HCT116 (cell line): ENCODE measurements at regions not wholly inside any gene's neighbourhood (a gene's known extent, or its start where the extent isn't known, plus 50 kb on each side); places are given as distances from the start of the nearest gene placed in this dataset.

Experiments
- ATAC-seq: fragments of 200-7000 bp; cut with Tn5 transposase; 2 replicates; pipeline ENCODE4 v1.9.1; 2020; ENCODE audit warnings: mild to moderate bottlenecking, moderate library complexity
- BruUV-seq: library from RNA; stranded (reverse); fragments of 400-500 nt; replicated peaks from 2 replicates; lab custom pipeline; 2021; lab: Mats Ljungman, UMichigan
- CTCF ChIA-PET: fragments of 300-600 bp; sonication (Branson Sonifier 250); formaldehyde crosslinking; loops from one replicate; lab custom pipeline; 2021; ENCODE audit warnings: antibody characterized with exemption; lab: Charles Lee
- POLR2A ChIA-PET: fragments of 300-600, 350-600 bp; sonication (Branson Sonifier 250); formaldehyde crosslinking; loops from one replicate; lab custom pipeline; 2021; ENCODE audit warnings: antibody characterized with exemption; lab: Charles Lee
- RAD21 ChIA-PET, 2 experiments: fragments of 300-600 bp; sonication (Branson Sonifier 250); formaldehyde crosslinking; loops; one replicate each; lab custom pipeline; 2023; ENCODE audit warnings: low total read pairs in 2 of 2; ENCODE audit not compliant: uncharacterized antibody in 2 of 2, unreplicated experiment in 2 of 2, low non-redundant PET in 1 of 2; lab: Charles Lee
- DNase-seq: peaks from one replicate; pipeline ENCODE4 v3.0.0-alpha.2; 2010; ENCODE audit warnings: low read depth, low spot score
- H2AFZ ChIP-seq: fragments of 200-600 bp; shearing (Covaris generic), sonication (generic); 2 replicates; pipeline ENCODE4 v1.6.1; 2017; ENCODE audit warnings: low read depth, mixed run types, mixed read lengths, antibody characterized with exemption, low read length; ENCODE audit not compliant: poor library complexity, severe bottlenecking
- H3K27ac ChIP-seq: 2 replicates; pipeline ENCODE4 v1.5.1; 2012; ENCODE audit warnings: low read depth, low read length
- H3K27me3 ChIP-seq: fragments of 200-600 bp; sonication (generic); 2 replicates; pipeline ENCODE4 v1.6.1; 2016; ENCODE audit warnings: mixed run types, low read length, mixed read lengths; ENCODE audit not compliant: insufficient read depth
- H3K36me3 ChIP-seq, 2 experiments: fragments of 200-500 bp in 1 of 2; fragments of 200-600 bp in 1 of 2; sonication (Bioruptor generic) in 1 of 2; sonication (generic) in 1 of 2; 2 replicates each; pipeline versions ENCODE4 v1.5.1 to v1.6.1; 2014 to 2016; ENCODE audit warnings: low read length in 2 of 2, inconsistent platforms in 1 of 2, mixed read lengths in 1 of 2, mixed run types in 1 of 2; ENCODE audit not compliant: insufficient read depth in 2 of 2, control insufficient read depth in 1 of 2
- H3K4me1 ChIP-seq, 2 experiments: fragments of 200-600 bp in 1 of 2; sonication (generic) in 1 of 2; 2 replicates each; pipeline versions ENCODE4 v1.5.1 to v1.6.1; 2012 to 2017; ENCODE audit warnings: low read length in 2 of 2, inconsistent platforms in 1 of 2, mild to moderate bottlenecking in 1 of 2, mixed read lengths in 1 of 2, mixed run types in 1 of 2, moderate library complexity in 1 of 2; ENCODE audit not compliant: insufficient read depth in 2 of 2, control insufficient read depth in 1 of 2
- H3K4me2 ChIP-seq: fragments of 200-600 bp; sonication (generic); 2 replicates; pipeline ENCODE4 v1.6.1; 2017; ENCODE audit warnings: mixed run types, low read length, mixed read lengths
- H3K4me3 ChIP-seq, 2 experiments: fragments of 200-600 bp in 1 of 2; sonication (generic) in 1 of 2; replicated peaks in 1 of 2; 2 replicates each; pipeline ENCODE4 v1.5.1; 2011 to 2016; ENCODE audit warnings: low read length in 2 of 2, control low read depth in 1 of 2, low read depth in 1 of 2, mild to moderate bottlenecking in 1 of 2, mixed read lengths in 1 of 2, mixed run types in 1 of 2
- H3K79me2 ChIP-seq: fragments of 200-600 bp; sonication (generic); 2 replicates; pipeline ENCODE4 v1.6.1; 2017; ENCODE audit warnings: mild to moderate bottlenecking, mixed run types, low read length, moderate library complexity, mixed read lengths; ENCODE audit not compliant: insufficient read depth
- H3K9ac ChIP-seq: fragments of 200-600 bp; sonication (generic); 2 replicates; pipeline ENCODE4 v1.6.1; 2016; ENCODE audit warnings: low read length, mixed read lengths
- H3K9me2 ChIP-seq: fragments of 200-600 bp; sonication (generic), shearing (Covaris generic); 2 replicates; pipeline ENCODE4 v1.6.1; 2017; ENCODE audit warnings: mixed run types, mild to moderate bottlenecking, moderate library complexity; ENCODE audit not compliant: insufficient read depth
- H3K9me3 ChIP-seq, 2 experiments: fragments of 200-500 bp in 1 of 2; fragments of 200-600 bp in 1 of 2; sonication (Bioruptor generic) in 1 of 2; sonication (generic) in 1 of 2; 2 replicates each; pipeline ENCODE4 v1.6.1; 2014 to 2017; ENCODE audit warnings: low read length in 2 of 2, mixed read lengths in 2 of 2, inconsistent platforms in 1 of 2, low read depth in 1 of 2, mild to moderate bottlenecking in 1 of 2, mixed run types in 1 of 2, moderate library complexity in 1 of 2; ENCODE audit not compliant: control insufficient read depth in 1 of 2, insufficient read depth in 1 of 2
- H4K20me1 ChIP-seq: fragments of 200-600 bp; sonication (generic), shearing (Covaris generic); 2 replicates; pipeline ENCODE4 v1.6.1; 2017; ENCODE audit warnings: mixed run types, mild to moderate bottlenecking, moderate library complexity; ENCODE audit not compliant: insufficient read depth
- CBX3 ChIP-seq: IDR thresholded peaks from 2 replicates; pipeline ENCODE4 v1.6.1; 2012; ENCODE audit warnings: low read depth
- CEBPB ChIP-seq: IDR thresholded peaks from 2 replicates; pipeline ENCODE4 v1.6.1; 2012; ENCODE audit warnings: low read depth
- EGR1 ChIP-seq: IDR thresholded peaks from 2 replicates; pipeline ENCODE4 v1.6.1; 2012; ENCODE audit warnings: low read depth
- ELF1 ChIP-seq: IDR thresholded peaks from 2 replicates; pipeline ENCODE4 v1.6.1; 2012; ENCODE audit warnings: low read depth, borderline replicate concordance
- EZH2 ChIP-seq: fragments of 200-600 bp; sonication (generic); IDR thresholded peaks from 2 replicates; pipeline ENCODE4 v1.6.1; 2017; ENCODE audit warnings: antibody characterized with exemption, mixed run types
- EZH2phosphoT487 ChIP-seq: fragments of 200-600 bp; IDR thresholded peaks from 2 replicates; pipeline ENCODE4 v1.6.1; 2018; ENCODE audit warnings: antibody characterized with exemption, borderline replicate concordance
- FOSL1 ChIP-seq: IDR thresholded peaks from 2 replicates; pipeline ENCODE4 v1.6.1; 2012; ENCODE audit warnings: low read depth
- JUND ChIP-seq: IDR thresholded peaks from 2 replicates; pipeline ENCODE4 v1.6.1; 2012
- POLR2A ChIP-seq: IDR thresholded peaks from 2 replicates; pipeline ENCODE4 v1.7.0; 2011; ENCODE audit warnings: borderline replicate concordance; ENCODE audit not compliant: insufficient read depth, insufficient read length; ENCODE audit errors: extremely low read depth
- POLR2AphosphoS5 ChIP-seq: IDR thresholded peaks from 2 replicates; pipeline ENCODE4 v1.6.1; 2011; ENCODE audit warnings: mild to moderate bottlenecking, low read depth, low read length, moderate library complexity
- RAD21 ChIP-seq: IDR thresholded peaks from 2 replicates; pipeline ENCODE4 v1.6.1; 2012; ENCODE audit warnings: low read depth, mild to moderate bottlenecking
- SP1 ChIP-seq: IDR thresholded peaks from 2 replicates; pipeline ENCODE4 v1.6.1; 2012; ENCODE audit warnings: low read depth
- SRF ChIP-seq: IDR thresholded peaks from 2 replicates; pipeline ENCODE4 v1.6.1; 2012; ENCODE audit warnings: low read depth
- TCF7L2 ChIP-seq: IDR thresholded peaks from 2 replicates; pipeline ENCODE4 v1.7.0; 2011; ENCODE audit warnings: borderline replicate concordance, inconsistent platforms; ENCODE audit not compliant: insufficient read depth, insufficient read length; ENCODE audit errors: extremely low read depth
- YY1 ChIP-seq: IDR thresholded peaks from 2 replicates; pipeline ENCODE4 v1.6.1; 2011; ENCODE audit warnings: low read length, low read depth, moderate library complexity, mild to moderate bottlenecking; ENCODE audit not compliant: insufficient replicate concordance; ENCODE audit errors: extremely low read depth
- ZFX ChIP-seq: fragments of 450-650 bp; IDR thresholded peaks from 2 replicates; pipeline ENCODE4 v1.6.1; 2017
- intact Hi-C: fragments of 100-400 bp; cut with micrococcal nuclease; formaldehyde crosslinking; loops from 2 replicates; pipeline ENCODE4 v1.10.0; 2022
- TF ChIP-seq, protein P1 (sequence below), 3 experiments: fragments of 200-600 bp in 1 of 3; sonication (generic) in 1 of 3; IDR thresholded peaks in 2 of 3; conservative IDR thresholded peaks in 1 of 3; 2 replicates each; pipeline ENCODE4 v1.5.1; 2012 to 2017; ENCODE audit warnings: low read depth in 2 of 3, low read length in 2 of 3, antibody characterized with exemption in 1 of 3, borderline replicate concordance in 1 of 3, control low read depth in 1 of 3, mild to moderate bottlenecking in 1 of 3, mixed read lengths in 1 of 3, mixed run types in 1 of 3, moderate library complexity in 1 of 3; ENCODE audit not compliant: insufficient read depth in 1 of 3

DNA sequence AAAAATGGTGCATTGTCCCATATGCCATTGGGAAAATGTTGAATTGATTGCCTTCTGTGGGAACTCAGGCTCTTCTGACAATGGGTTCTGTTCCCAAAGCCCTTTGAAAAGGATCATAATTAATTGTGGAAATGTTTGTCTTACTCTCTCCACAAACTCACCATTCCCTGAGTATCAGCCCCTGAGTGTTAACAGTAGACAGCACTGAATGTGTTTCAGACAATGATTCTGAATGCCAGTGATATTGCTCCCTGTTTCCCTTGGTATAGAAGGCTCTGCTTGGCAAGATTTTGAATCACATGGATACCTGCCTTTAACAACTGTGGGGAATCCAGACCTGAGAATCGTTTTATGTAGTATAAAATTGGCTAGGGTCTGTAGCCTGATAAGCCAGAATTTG lies 1096.8 kb downstream of the ADGRL2 start:
- Histone ChIP-seq H3K4me3 (no peak overlapping the region), H3K4me2 (no peak overlapping the region), H3K9ac (no peak overlapping the region), H3K79me2 (no peaks in the 10 kb centered on the region), H3K9me3 (0 out of 4 replicates have a peak, but pooled peaks cover 0 to 3% of the 10 kb centered on the region in 2 experiments), H3K9me2 (no peaks in the 10 kb centered on the region), H4K20me1 (no peaks in the 10 kb centered on the region), H3K27me3 (no peaks in the 10 kb centered on the region), H2AFZ (no peak overlapping the region), H3K36me3 (no peaks in the 10 kb centered on the region), H3K27ac (no peak overlapping the region), H3K4me1 (no peaks in the 10 kb centered on the region)
- intact Hi-C loops, result no loop called here
- CTCF ChIA-PET, result no interaction called here
- no peak for ATAC-seq
- no TSS peak for BruUV-seq
- RAD21 ChIA-PET, result no interaction called here
- TF ChIP-seq EZH2phosphoT487, result no peak
- TF ChIP-seq YY1, result no peak
- no peak for TF ChIP-seq ZFX
- no peak for TF ChIP-seq CEBPB
- TF ChIP-seq FOSL1, result no peak
- TF ChIP-seq SRF, result no peak
- TF ChIP-seq EZH2, result no peak
- TF ChIP-seq EGR1, result no peak
- TF ChIP-seq TCF7L2, result no peak
- TF ChIP-seq SP1, result no peak
- no peak for TF ChIP-seq POLR2A
- no peak for TF ChIP-seq RAD21
- no peak for TF ChIP-seq POLR2AphosphoS5
- POLR2A ChIA-PET, result no interaction called here
- DNase-seq, result no peak

DNA sequence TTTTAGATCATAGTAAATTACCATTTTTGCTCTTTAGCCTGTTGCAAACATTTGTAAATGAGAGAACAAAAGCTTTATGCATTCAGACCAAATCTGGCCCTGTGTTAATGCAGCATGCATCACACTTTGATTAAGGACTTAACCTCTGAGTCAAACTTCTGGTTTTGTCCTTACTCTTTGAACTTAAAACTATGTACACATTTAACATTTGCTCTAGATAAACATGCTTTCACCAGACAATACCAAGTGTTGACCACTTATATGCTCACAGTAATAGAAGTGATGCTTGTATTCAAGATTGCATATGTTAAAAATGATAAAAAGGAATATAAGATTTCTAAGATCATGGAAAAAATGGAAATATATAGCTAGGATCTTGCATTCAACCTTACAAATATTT lies 1095.3 kb downstream of the ADGRL2 start:
- DNase-seq, result no peak
- no peak overlapping the region for H2AFZ ChIP-seq
- no peak overlapping the region for H3K4me3 ChIP-seq
- H3K4me2 ChIP-seq, result no peak overlapping the region
- ChIA-PET POLR2A (no interaction called here), RAD21 (no interaction called here), CTCF (no interaction called here)
- H3K9me3 ChIP-seq, result 0 out of 4 replicates have a peak, but pooled peaks cover 0 to 3% of the 10 kb centered on the region in 2 experiments
- H4K20me1 ChIP-seq, result no peaks in the 10 kb centered on the region
- no peak for TF ChIP-seq EGR1
- TF ChIP-seq, protein P1, sequence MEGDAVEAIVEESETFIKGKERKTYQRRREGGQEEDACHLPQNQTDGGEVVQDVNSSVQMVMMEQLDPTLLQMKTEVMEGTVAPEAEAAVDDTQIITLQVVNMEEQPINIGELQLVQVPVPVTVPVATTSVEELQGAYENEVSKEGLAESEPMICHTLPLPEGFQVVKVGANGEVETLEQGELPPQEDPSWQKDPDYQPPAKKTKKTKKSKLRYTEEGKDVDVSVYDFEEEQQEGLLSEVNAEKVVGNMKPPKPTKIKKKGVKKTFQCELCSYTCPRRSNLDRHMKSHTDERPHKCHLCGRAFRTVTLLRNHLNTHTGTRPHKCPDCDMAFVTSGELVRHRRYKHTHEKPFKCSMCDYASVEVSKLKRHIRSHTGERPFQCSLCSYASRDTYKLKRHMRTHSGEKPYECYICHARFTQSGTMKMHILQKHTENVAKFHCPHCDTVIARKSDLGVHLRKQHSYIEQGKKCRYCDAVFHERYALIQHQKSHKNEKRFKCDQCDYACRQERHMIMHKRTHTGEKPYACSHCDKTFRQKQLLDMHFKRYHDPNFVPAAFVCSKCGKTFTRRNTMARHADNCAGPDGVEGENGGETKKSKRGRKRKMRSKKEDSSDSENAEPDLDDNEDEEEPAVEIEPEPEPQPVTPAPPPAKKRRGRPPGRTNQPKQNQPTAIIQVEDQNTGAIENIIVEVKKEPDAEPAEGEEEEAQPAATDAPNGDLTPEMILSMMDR (IDR thresholded peaks at IDR 0.05 in 2 of 3, conservative IDR thresholded peaks at IDR 0.05 in 1 of 3; ENCODE audit: borderline replicate concordance in 1 of 3, insufficient read depth in 1 of 3, low read depth in 2 of 3, low read length in 2 of 3), result no peak
- TF ChIP-seq CBX3, result no peak
- TF ChIP-seq TCF7L2, result no peak
- TF ChIP-seq JUND, result no peak
- no peak for TF ChIP-seq CEBPB
- no peak for TF ChIP-seq ELF1
- no peak overlapping the region for H3K27ac ChIP-seq
- H3K79me2 ChIP-seq, result no peaks in the 10 kb centered on the region
- H3K4me1 ChIP-seq, result no peaks in the 10 kb centered on the region
- H3K36me3 ChIP-seq, result no peaks in the 10 kb centered on the region
- no TSS peak for BruUV-seq
- ATAC-seq, result no peak
- intact Hi-C loops, result no loop called here
- no peaks in the 10 kb centered on the region for H3K9me2 ChIP-seq
- H3K27me3 ChIP-seq, result no peaks in the 10 kb centered on the region
- no peak overlapping the region for H3K9ac ChIP-seq
